Ureter (tissue), 1 donor: ENCODE measurements at regions not wholly inside any gene's neighbourhood (a gene's known extent, or its start where the extent isn't known, plus 50 kb on each side); places are given as distances from the start of the nearest gene placed in this dataset.

ENCODE experiments used
- DNase-seq: peaks from one replicate; pipeline ENCODE4 v3.0.0-alpha.2; 2020; ENCODE audit warnings: low spot score
- donor health status: DM: yes; HTN: yes; CAD: no.

- DNase-seq = no peak
Observed at GRCh38 chr3:102747611-102748010, 312.8 kb downstream of the ZPLD1 start.

GRCh38 chr3:102748646-102749045 lies 313.8 kb downstream of the ZPLD1 start:
- DNase-seq = no peak

DNA sequence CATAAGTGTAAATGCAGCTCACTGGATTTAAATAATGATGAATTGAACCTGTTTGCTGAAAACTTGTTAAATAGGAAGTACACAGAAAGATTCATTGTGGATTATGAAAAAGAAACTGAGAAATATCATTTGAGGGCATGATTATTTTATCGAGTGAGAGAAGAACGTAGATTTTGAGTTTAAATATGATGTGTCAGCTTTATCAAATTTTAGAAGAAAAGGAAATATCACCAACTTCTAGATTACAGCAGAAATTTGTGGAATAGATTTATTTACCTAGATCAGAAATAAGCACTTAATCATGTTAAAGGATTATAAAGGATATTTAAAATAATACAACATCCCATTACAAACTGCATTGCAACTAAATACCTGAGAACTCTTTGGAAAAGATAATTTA lies 315.5 kb downstream of the ZPLD1 start:
- DNase-seq = no peak

GRCh38 chr3:102753901-102754300 lies 319.1 kb downstream of the ZPLD1 start:
- no peak for DNase-seq

- no peak for DNase-seq
Observed at GRCh38 chr3:102756706-102757105, 321.9 kb downstream of the ZPLD1 start.

GRCh38 chr3:102757950-102758349 lies 323.1 kb downstream of the ZPLD1 start:
- no peak for DNase-seq

DNA sequence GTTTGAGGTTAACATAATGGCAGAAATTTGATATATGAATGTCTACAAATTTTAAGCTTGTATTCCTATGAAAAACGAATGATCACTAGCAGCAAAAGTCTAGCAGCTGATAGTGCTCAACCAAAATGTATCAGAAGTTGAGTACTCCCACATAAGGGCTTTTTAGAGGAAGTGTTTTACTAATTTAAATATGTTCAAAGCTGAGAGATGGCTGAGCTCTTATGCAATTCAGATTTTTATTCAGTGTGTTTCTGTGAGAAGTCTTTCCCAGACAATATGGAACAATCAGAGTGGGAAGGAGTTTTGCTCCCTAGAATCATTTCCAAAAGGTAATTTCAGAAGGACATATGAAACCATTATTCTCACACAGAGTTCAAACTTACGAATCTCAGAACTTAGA lies 327.0 kb downstream of the ZPLD1 start:
- no peak for DNase-seq

DNA sequence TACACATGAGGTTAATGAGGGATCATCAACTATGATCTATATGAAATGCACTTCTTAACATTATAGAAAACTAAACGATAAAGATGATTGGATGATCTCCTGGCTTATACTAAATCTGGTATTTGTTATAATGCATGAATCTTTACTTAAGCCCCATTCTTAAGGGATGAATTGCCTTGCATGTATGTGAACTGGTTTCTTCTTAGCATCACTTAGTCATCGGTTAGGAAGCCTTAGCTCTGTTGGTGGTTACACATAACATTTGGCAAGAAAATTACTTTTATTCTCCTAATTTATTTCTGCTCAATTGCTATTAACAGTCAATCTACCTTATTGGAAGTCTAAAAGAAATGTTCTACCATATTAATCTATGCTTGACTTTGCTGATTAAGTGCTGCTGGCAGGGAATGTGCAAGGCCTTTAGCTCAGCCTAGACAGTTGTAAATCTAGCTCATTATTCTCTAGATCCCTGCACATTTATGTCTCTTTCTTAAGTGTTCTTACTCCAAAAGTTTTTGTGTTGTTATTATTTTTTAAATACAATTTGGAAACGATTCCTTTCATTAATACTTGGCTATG lies 356.0 kb downstream of the ZPLD1 start:
- DNase-seq = no peak

DNA sequence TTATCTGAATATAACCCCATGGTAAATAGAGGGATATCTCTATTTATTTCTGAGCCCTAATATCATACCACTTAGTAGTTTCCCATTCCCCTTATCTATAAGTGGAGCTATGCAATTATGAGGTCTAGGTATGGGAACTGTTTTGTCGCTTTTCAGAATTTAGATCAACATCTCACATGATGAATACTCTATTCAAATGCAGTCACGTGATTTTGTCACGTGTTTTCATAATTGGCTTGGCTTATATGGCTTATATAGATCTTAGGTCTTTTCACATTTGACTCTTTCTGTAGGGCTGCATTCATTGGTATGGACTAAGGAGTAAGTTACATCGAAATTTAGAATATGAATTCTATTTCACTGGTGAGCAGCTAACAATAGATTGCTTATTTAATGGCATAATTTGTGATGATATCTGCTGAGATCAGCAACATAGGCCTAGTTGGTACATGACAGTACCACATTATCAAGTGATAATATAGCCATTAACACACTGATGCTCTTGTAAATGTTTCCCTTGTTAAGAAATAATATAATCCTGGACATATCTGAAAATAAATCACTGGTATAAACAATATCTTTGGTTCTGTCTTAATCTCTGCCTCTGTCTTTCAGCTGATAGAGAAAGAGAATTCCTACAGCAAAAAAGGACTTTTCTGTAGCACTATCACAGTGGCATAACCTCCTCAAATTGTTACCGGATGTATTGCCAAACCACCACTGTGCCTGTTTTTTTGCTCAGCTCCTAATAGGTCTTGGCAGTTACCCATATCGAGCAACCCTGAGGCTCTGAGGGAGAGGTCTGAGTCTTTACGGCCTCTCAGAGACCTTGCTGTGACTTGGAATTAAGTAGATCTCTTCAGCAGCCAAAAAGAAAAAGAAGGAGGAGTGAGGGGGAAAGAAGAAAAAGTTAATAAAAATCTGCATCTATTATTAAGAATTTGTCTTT lies 357.1 kb downstream of the ZPLD1 start:
- DNase-seq = no peak

- DNase-seq = no peak
Observed at GRCh38 chr3:102796804-102797203, 362.0 kb downstream of the ZPLD1 start.

GRCh38 chr3:102802819-102803420 lies 368.1 kb downstream of the ZPLD1 start:
- DNase-seq = no peak

DNA sequence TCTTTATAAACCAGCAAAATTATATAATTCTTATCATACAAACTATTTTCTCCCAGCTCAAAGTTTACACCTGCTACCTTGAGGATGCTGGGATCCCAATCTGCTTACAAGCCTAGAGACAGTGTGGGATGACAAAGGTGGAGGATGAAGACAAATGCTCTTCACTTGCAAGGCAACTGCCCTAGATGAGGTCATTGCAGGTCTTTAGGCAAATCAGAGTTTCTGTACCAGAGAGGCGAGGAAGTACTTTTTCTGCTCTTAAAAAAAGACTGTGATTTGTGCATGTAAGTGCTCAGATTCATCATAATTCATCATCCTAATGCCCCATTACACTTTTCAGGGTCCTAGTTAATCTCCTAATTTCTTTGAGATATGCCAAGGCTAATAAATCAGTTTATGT lies 376.1 kb downstream of the ZPLD1 start:
- no peak for DNase-seq

DNA sequence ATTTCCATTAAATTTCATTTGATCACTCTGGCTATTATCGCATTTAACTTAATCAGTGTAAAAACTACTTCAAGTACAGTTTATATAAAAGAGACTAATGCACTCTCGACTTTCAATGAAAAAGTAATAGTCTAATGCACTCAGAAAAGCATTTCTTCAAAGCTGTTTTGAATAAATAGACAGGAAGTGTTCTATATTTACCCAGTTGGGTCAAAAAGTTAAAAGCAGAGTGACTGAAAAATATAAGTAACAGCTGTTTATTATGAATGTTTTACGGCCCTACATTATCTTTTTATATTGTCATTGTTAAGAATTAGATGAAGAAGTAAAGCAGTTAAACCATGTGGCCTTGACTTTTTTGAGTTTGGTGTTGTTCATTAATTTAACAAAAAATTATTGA lies 391.8 kb downstream of the ZPLD1 start:
- DNase-seq = no peak

DNA sequence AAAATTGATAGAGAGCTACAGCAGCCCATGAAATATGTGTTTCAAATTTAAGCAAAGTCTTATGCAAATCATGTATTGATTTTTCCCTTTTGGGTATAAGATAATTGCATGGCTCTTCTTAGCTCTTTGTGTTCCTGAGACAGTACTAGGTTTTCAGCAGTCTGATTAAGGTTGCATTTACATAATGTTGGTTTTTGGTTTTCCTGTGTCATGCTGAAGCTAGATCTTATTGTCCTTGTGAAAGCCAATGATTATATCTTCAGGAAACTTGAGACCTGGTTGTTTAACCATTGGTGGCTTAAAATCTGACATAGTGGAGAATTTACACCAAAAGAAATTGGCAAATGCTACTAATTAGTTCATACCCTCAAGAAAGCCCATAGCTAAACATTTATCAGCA lies 392.6 kb downstream of the ZPLD1 start:
- DNase-seq = no peak

- DNase-seq = no peak
Observed at GRCh38 chr3:102830415-102830814, 395.6 kb downstream of the ZPLD1 start.

- DNase-seq = no peak
Observed at GRCh38 chr3:102841866-102842265, 407.1 kb downstream of the ZPLD1 start.

GRCh38 chr3:102866845-102867244 lies 432.0 kb downstream of the ZPLD1 start:
- DNase-seq = no peak

GRCh38 chr3:102883515-102883914 lies 448.7 kb downstream of the ZPLD1 start:
- DNase-seq = no peak

DNA sequence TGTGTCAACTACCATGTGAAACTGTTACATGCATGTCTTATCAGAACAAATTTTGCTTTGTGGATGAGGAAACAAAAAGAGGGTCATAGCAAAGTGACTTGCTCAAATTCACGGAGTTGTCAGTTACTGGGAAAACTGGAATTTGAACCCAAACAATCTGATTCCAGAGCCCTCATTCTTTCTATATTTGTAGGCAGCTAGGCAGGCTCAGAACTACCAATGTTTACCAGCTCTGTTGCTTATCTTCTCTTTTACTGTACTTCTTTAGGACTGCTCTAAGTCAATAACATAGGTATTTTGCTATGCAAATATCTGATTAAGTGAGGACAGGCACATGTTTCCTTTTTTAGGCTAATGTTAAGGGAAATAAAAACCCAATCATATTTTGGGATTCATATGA lies 450.5 kb downstream of the ZPLD1 start:
- no peak for DNase-seq

GRCh38 chr3:102887431-102887830 lies 452.6 kb downstream of the ZPLD1 start:
- DNase-seq = no peak

- DNase-seq = no peak
Observed at GRCh38 chr3:102896851-102897621, 462.2 kb downstream of the ZPLD1 start.

DNA sequence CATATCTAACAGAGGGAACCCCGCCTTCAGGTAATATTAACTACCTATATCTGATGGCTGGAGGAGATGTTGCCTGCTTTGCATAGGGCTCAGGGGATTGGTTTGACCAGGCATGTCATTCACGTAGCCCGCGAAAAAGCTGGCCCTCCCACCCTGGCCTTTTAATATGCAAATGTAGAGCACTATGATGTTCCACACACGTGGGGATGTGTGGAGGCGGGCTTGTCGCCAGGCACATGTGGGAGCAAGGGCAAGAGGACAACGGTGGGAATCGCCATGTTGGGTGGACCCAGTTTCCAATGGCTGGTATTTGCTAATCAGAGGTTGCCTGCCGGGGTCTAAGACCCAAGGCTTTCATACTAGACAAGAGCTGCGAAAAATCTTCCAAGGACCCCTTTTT lies 469.8 kb downstream of the ZPLD1 start:
- no peak for DNase-seq
